A673 (cell line): ENCODE measurements at regions not wholly inside any gene's neighbourhood (a gene's known extent, or its start where the extent isn't known, plus 50 kb on each side); places are given as distances from the start of the nearest gene placed in this dataset.

Experiments used
- BruUV-seq: library from RNA; stranded (reverse); fragments of 400-500 nt; replicated peaks from 2 replicates; lab custom pipeline; 2021; lab: Mats Ljungman, UMichigan
- CTCF ChIA-PET: fragments of 300-600 bp; sonication (Branson Sonifier 250); formaldehyde crosslinking; loops from one replicate; lab custom pipeline; 2022; ENCODE audit warnings: antibody characterized with exemption; lab: Charles Lee
- POLR2A ChIA-PET: fragments of 300-600 bp; sonication (Branson Sonifier 250); formaldehyde crosslinking; loops from one replicate; lab custom pipeline; 2022; ENCODE audit warnings: antibody characterized with exemption; ENCODE audit not compliant: low non-redundant PET; lab: Charles Lee
- DNase-seq: peaks from one replicate; pipeline ENCODE4 v3.0.0-alpha.2; 2015; ENCODE audit warnings: low spot score
- H3K27ac ChIP-seq: fragments of 200-600 bp; sonication (generic); 2 replicates; pipeline ENCODE4 v1.5.1; 2016; ENCODE audit warnings: mixed run types, low read depth, mild to moderate bottlenecking, mixed read lengths, antibody characterized with exemption, low read length; ENCODE audit not compliant: poor library complexity, severe bottlenecking
- H3K27me3 ChIP-seq: fragments of 200-600 bp; sonication (generic); replicated peaks from 2 replicates; pipeline ENCODE4 v1.6.1; 2017; ENCODE audit warnings: mixed run types, low read depth, mild to moderate bottlenecking, mixed read lengths, antibody characterized with exemption, low read length; ENCODE audit not compliant: insufficient read depth, poor library complexity
- H3K36me3 ChIP-seq: fragments of 200-600 bp; sonication (generic); 2 replicates; pipeline ENCODE4 v1.6.1; 2016; ENCODE audit warnings: mixed run types, mild to moderate bottlenecking, mixed read lengths, antibody characterized with exemption, low read length; ENCODE audit not compliant: insufficient read depth, poor library complexity, severe bottlenecking
- H3K4me1 ChIP-seq: fragments of 200-600 bp; sonication (generic); 2 replicates; pipeline ENCODE4 v1.6.1; 2017; ENCODE audit warnings: mixed run types, mild to moderate bottlenecking, mixed read lengths, antibody characterized with exemption, low read length; ENCODE audit not compliant: insufficient read depth, poor library complexity, severe bottlenecking
- H3K4me3 ChIP-seq: fragments of 200-600 bp; sonication (generic); 2 replicates; pipeline ENCODE4 v1.5.1; 2016; ENCODE audit warnings: low read depth, mixed run types, mild to moderate bottlenecking, mixed read lengths, low read length; ENCODE audit not compliant: poor library complexity, severe bottlenecking
- H3K9me3 ChIP-seq: fragments of 200-600 bp; sonication (generic); 2 replicates; pipeline ENCODE4 v1.6.1; 2016; ENCODE audit warnings: mixed run types, low read depth, mild to moderate bottlenecking, mixed read lengths, antibody characterized with exemption, low read length; ENCODE audit not compliant: poor library complexity, severe bottlenecking
- EZH2 ChIP-seq: fragments of 200-600 bp; sonication (generic); IDR thresholded peaks from 2 replicates; pipeline ENCODE4 v1.6.1; 2017; ENCODE audit warnings: borderline replicate concordance, low read depth, mild to moderate bottlenecking, mixed read lengths, antibody characterized with exemption, low read length; ENCODE audit not compliant: poor library complexity, severe bottlenecking
- intact Hi-C: fragments of 100-400 bp; cut with micrococcal nuclease; formaldehyde crosslinking; loops from one replicate; pipeline ENCODE4 v1.10.0; 2022; ENCODE audit not compliant: unreplicated experiment
- TF ChIP-seq, protein P1 (sequence below): fragments of 300-800, 200-600 bp; sonication (generic); conservative IDR thresholded peaks from 2 replicates; pipeline ENCODE4 v1.5.1; 2017; ENCODE audit warnings: low read depth, mild to moderate bottlenecking, antibody characterized with exemption, low read length, moderate library complexity, mixed read lengths

DNA sequence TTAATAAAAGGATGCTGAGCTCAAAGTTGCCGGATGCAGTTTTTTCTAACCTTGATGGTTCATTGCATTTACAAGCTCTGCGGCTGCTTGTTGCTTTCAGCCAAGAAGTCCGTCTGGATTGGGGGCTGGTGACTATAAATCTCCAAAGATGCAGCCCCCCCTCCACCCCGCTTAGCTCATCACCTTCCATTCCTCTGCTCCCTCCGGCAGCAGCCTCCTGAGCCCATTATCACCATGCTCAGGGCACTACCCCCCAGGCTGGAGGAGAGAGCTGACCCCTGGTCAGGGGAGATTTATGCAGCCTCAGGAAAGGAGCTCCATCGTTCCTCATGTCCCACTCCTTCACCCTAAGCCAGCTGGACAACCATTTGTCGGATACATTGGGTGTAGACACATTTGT lies 55.3 kb upstream of the ZRANB1 start:
- no TSS peak for BruUV-seq
- ChIA-PET CTCF (no interaction called here), POLR2A (no interaction called here)
- TF ChIP-seq EZH2: no peak
- TF ChIP-seq, protein P1, sequence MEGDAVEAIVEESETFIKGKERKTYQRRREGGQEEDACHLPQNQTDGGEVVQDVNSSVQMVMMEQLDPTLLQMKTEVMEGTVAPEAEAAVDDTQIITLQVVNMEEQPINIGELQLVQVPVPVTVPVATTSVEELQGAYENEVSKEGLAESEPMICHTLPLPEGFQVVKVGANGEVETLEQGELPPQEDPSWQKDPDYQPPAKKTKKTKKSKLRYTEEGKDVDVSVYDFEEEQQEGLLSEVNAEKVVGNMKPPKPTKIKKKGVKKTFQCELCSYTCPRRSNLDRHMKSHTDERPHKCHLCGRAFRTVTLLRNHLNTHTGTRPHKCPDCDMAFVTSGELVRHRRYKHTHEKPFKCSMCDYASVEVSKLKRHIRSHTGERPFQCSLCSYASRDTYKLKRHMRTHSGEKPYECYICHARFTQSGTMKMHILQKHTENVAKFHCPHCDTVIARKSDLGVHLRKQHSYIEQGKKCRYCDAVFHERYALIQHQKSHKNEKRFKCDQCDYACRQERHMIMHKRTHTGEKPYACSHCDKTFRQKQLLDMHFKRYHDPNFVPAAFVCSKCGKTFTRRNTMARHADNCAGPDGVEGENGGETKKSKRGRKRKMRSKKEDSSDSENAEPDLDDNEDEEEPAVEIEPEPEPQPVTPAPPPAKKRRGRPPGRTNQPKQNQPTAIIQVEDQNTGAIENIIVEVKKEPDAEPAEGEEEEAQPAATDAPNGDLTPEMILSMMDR: no peak
- Histone ChIP-seq H3K27ac (no peak overlapping the region), H3K4me1 (no peaks in the 10 kb centered on the region), H3K4me3 (no peak overlapping the region), H3K9me3 (peaks cover 6% of the 10 kb centered on the region), H3K36me3 (no peaks in the 10 kb centered on the region), H3K27me3 (no peaks in the 10 kb centered on the region)
- no peak for DNase-seq
- intact Hi-C loops: no loop called here

GRCh38 chr10:124888262-124888661 lies 53.7 kb upstream of the ZRANB1 start:
- H3K36me3 ChIP-seq: no peaks in the 10 kb centered on the region
- no peak for DNase-seq
- no peak overlapping the region for H3K27ac ChIP-seq
- no peak overlapping the region for H3K4me3 ChIP-seq
- no TSS peak for BruUV-seq
- H3K27me3 ChIP-seq: no peaks in the 10 kb centered on the region
- ChIA-PET CTCF (no interaction called here), POLR2A (no interaction called here)
- intact Hi-C loops: no loop called here
- H3K4me1 ChIP-seq: no peaks in the 10 kb centered on the region
- H3K9me3 ChIP-seq: no peaks in the 10 kb centered on the region
- TF ChIP-seq, protein P1: no peak
- TF ChIP-seq EZH2: no peak

DNA sequence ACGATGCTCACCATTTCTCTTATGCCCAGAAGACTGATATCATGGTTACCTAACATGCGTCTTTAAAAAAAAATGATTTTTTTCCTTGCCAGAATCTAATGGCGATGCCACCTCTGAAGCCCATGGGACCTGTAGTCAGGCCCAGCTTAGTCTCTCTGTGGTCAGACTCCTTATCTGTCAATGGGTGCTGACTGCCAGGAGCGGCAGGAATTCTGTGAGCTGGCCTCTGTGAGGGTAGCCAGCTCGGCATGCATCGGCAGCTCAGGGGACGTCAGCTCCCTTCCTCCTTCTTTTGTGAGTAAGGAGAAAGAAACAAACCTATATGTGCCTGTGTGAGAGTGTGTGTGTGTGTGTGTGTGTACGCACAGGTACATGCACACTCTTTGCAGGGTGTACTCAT lies 49.9 kb upstream of the ZRANB1 start:
- TF ChIP-seq, protein P1: no peak
- no peak for TF ChIP-seq EZH2
- CTCF ChIA-PET: interaction anchor here (0.6 kb wide), 1 partner anchor 136 kb away, joined by 4 read pairs; no protein-coding TSS in a partner anchor
- H3K4me1 ChIP-seq: no peaks in the 10 kb centered on the region
- H3K9me3 ChIP-seq: no peaks in the 10 kb centered on the region
- no peak for DNase-seq
- H3K27me3 ChIP-seq: peaks cover 1% of the 10 kb centered on the region
- BruUV-seq: no TSS peak
- no peak overlapping the region for H3K27ac ChIP-seq
- H3K4me3 ChIP-seq: no peak overlapping the region
- intact Hi-C loops: no loop called here
- POLR2A ChIA-PET: no interaction called here
- H3K36me3 ChIP-seq: no peaks in the 10 kb centered on the region
